Esophagus squamous epithelium (tissue), 4 donors: ENCODE measurements at regions not wholly inside any gene's neighbourhood (a gene's known extent, or its start where the extent isn't known, plus 50 kb on each side); places are given as distances from the start of the nearest gene placed in this dataset.

ENCODE experiments used
- POLR2A ChIP-seq, 4 donors: fragments of 450-650 bp; IDR thresholded peaks; one replicate each; pipeline ENCODE4 v1.6.1; 2017; ENCODE audit warnings: antibody characterized with exemption in 4 of 4, mild to moderate bottlenecking in 4 of 4, moderate library complexity in 3 of 4
- TF ChIP-seq, protein P1 (sequence below), 6 experiments: fragments of 450-650 bp in 4 of 6; fragments of 200-600 bp in 2 of 6; sonication (generic) in 2 of 6; IDR thresholded peaks; one replicate each; pipeline ENCODE4 v1.5.1; 2016 to 2019; ENCODE audit warnings: antibody characterized with exemption in 6 of 6, mild to moderate bottlenecking in 4 of 6, moderate library complexity in 4 of 6

DNA sequence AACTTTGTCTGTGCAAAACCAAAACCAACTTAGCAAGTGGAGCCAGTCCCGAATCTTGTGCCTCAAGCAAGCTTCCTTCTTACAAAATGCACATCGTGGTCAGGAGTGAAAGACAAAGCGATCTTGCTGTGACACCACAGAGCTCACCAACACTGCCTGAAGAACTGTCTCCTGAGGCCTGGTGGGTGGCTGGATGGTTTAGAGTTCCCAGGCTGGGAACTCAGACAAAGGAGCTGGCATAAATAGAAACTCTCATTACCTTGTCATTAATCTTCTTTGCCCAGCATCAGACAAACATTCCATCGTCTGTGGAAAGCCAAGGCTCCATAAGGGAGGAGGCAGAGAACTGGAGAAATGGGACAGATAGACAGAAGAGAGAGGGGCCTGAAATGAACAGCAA, 144.8 kb downstream of the KCNA5 start:
- no peak for TF ChIP-seq POLR2A (IDR thresholded peaks at IDR 0.05)
- TF ChIP-seq, protein P1, sequence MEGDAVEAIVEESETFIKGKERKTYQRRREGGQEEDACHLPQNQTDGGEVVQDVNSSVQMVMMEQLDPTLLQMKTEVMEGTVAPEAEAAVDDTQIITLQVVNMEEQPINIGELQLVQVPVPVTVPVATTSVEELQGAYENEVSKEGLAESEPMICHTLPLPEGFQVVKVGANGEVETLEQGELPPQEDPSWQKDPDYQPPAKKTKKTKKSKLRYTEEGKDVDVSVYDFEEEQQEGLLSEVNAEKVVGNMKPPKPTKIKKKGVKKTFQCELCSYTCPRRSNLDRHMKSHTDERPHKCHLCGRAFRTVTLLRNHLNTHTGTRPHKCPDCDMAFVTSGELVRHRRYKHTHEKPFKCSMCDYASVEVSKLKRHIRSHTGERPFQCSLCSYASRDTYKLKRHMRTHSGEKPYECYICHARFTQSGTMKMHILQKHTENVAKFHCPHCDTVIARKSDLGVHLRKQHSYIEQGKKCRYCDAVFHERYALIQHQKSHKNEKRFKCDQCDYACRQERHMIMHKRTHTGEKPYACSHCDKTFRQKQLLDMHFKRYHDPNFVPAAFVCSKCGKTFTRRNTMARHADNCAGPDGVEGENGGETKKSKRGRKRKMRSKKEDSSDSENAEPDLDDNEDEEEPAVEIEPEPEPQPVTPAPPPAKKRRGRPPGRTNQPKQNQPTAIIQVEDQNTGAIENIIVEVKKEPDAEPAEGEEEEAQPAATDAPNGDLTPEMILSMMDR (IDR thresholded peaks at IDR 0.05), result no peak
